ENCODE measurements at regions not wholly inside any gene's neighbourhood (a gene's known extent, or its start where the extent isn't known, plus 50 kb on each side); places are given as distances from the start of the nearest gene placed in this dataset.

DNA sequence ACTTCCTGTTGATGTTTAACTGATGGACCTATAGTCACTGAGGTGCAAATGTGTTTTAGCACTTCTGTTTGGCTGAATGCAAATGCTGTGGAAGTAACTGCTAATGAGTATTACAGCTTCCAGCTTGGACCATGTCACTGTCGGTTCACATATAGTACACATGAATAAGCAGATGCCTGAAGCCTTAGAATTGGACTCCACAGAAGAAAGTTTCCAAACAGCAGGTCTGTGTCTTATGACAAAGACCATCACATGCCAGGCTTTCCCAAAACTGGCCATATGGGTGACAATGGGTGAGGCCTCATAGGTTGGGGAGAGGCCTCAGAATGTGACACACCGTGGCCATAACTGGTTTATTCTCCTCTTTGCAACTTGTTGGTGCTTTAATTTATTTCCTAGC is 241.8 kb downstream of the WNT5A start:
- TF ChIP-seq, protein P1, sequence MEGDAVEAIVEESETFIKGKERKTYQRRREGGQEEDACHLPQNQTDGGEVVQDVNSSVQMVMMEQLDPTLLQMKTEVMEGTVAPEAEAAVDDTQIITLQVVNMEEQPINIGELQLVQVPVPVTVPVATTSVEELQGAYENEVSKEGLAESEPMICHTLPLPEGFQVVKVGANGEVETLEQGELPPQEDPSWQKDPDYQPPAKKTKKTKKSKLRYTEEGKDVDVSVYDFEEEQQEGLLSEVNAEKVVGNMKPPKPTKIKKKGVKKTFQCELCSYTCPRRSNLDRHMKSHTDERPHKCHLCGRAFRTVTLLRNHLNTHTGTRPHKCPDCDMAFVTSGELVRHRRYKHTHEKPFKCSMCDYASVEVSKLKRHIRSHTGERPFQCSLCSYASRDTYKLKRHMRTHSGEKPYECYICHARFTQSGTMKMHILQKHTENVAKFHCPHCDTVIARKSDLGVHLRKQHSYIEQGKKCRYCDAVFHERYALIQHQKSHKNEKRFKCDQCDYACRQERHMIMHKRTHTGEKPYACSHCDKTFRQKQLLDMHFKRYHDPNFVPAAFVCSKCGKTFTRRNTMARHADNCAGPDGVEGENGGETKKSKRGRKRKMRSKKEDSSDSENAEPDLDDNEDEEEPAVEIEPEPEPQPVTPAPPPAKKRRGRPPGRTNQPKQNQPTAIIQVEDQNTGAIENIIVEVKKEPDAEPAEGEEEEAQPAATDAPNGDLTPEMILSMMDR (IDR thresholded peaks at IDR 0.05; ENCODE audit: low read depth, low read length, missing control alignments) = no peak
- no peak for DNase-seq (ENCODE audit: low read depth)
- in situ Hi-C loops (cut with HindIII; ENCODE audit: low sequenced_read_pairs) = no loop called here
- no peak overlapping the region for H3K4me3 ChIP-seq (ENCODE audit: low read depth, low read length)

DNA sequence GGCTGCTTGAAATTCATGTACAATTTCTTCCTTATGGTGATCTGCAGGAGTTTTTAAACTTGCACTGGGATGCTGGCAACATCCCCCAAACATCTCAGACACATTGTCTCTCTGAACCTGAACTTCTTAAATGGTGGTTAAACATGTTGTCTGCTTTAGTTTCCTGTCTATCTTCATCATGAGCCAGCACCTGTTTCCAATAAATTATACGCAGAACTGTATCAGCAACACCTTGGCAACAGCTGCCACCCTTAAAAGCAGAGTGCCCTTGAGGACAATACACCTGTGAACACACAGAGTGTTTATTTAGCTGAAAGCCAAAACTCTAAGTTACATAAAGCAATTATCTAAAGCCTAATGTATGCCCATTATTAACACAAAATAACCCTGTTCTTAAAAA is 242.9 kb downstream of the WNT5A start:
- H3K4me3 ChIP-seq (ENCODE audit: low read depth, low read length) = no peak overlapping the region
- in situ Hi-C loops (cut with HindIII; ENCODE audit: low sequenced_read_pairs) = no loop called here
- DNase-seq (ENCODE audit: low read depth) = no peak
- TF ChIP-seq, protein P1 (IDR thresholded peaks at IDR 0.05; ENCODE audit: low read depth, low read length, missing control alignments) = no peak

DNA sequence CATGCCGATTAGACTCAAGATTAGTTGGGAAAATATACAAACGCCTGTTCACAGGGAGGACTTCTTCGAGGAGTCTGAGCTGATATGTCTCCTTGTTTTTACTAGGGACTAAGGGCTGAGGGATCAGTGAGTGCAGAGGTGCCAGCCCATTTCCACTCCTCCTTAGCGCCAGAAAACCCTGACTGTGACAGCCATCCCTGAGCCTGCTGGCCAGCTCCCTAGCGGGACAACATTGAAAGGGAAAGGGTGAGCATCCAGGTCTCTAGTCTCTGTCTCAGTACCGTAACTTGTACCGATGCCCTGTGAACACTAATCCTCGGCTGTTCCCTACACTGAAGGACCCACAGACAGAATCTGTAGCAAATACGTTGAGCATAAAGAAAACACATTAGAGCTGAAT is 243.4 kb downstream of the WNT5A start:
- no peak for DNase-seq (ENCODE audit: low read depth)
- TF ChIP-seq, protein P1 (IDR thresholded peaks at IDR 0.05; ENCODE audit: low read depth, low read length, missing control alignments) = no peak
- no peak overlapping the region for H3K4me3 ChIP-seq (ENCODE audit: low read depth, low read length)
- in situ Hi-C loops (cut with HindIII; ENCODE audit: low sequenced_read_pairs) = no loop called here

DNA sequence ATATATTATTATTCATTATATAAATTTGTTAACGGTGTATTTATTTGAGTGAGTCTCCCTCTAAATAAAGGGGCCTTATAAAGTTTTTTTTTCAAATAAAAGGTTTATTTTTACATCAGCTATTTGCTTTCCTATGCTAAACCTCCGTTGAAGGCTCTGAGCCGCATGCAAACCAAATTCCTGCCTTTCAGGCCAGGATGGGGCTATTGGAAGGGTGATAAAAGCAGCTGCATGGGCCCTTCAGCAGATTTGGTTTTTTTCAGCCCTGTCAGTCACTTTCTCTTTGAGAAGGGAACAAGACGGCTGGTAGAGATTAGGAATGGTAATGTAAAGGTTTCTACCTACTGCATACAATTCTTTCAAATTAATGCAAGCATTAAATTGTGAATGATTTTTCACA is 244.2 kb downstream of the WNT5A start:
- DNase-seq (ENCODE audit: low read depth) = no peak
- in situ Hi-C loops (cut with HindIII; ENCODE audit: low sequenced_read_pairs) = no loop called here
- H3K4me3 ChIP-seq (ENCODE audit: low read depth, low read length) = no peak overlapping the region
- TF ChIP-seq, protein P1 (IDR thresholded peaks at IDR 0.05; ENCODE audit: low read depth, low read length, missing control alignments) = no peak

DNA sequence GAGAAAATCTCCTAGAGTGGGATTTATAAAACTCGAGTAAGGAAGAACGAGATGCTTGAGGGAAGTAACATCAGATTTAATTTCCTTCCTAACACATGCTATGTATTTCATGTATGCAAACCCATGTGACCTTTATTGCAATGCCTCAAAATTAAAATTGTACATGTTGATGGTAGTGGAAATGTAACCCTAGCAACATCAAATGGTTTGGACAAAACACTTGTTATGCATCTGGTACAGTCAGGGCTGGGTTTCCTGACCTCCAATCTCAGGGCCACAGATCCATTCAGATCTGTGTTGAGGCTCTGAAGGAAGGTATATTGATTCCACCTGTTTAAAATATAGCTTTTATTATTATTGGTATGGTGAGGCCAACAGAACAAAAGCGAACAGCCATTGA is 246.0 kb downstream of the WNT5A start:
- no peak overlapping the region for H3K4me3 ChIP-seq (ENCODE audit: low read depth, low read length)
- DNase-seq (ENCODE audit: low read depth) = no peak
- in situ Hi-C loops (cut with HindIII; ENCODE audit: low sequenced_read_pairs) = no loop called here
- TF ChIP-seq, protein P1 (IDR thresholded peaks at IDR 0.05; ENCODE audit: low read depth, low read length, missing control alignments) = no peak

DNA sequence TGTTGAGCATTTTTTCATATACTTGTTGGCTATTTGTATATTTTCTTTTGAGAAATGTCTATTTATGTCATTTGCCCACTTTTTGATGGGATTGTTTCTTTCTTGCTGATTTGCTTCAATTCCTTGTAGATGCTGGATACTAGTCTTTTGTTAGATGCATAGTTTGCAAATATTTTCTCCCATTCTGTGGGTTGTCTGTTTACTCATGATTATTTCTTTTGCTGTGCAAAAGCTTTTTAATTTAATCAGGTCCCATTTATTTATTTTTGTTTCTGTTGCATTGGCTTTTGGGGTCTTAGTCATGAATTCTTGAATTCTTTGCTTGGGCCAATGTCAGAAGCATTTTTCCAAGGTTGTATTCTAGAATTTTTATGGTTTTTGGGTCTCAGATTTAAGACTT is 251.7 kb downstream of the WNT5A start:
- DNase-seq (ENCODE audit: low read depth) = no peak
- TF ChIP-seq, protein P1 (IDR thresholded peaks at IDR 0.05; ENCODE audit: low read depth, low read length, missing control alignments) = no peak
- no peak overlapping the region for H3K4me3 ChIP-seq (ENCODE audit: low read depth, low read length)
- in situ Hi-C loops (cut with HindIII; ENCODE audit: low sequenced_read_pairs) = no loop called here

DNA sequence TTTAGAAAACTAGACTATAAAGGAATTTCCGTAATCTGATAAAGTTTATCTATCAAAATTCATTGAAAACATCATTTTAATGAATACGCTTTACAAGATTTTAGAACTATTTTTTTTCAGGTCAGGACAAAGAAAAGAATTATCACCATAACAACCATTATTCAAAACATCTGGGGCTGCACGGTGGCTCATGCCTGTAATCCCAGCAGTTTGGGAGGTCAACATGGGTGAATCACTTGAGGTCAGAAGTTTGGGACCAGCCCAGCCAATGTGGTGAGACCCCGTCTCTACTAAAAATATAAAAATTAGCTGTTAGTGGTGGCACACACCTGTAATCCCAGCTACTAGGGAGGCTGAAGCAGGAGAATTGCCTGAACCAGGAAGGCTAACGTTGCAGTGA is 260.4 kb downstream of the WNT5A start:
- TF ChIP-seq, protein P1 (IDR thresholded peaks at IDR 0.05; ENCODE audit: low read depth, low read length, missing control alignments) = no peak
- DNase-seq (ENCODE audit: low read depth) = no peak
- in situ Hi-C loops (cut with HindIII; ENCODE audit: low sequenced_read_pairs) = no loop called here
- no peak overlapping the region for H3K4me3 ChIP-seq (ENCODE audit: low read depth, low read length)
